Mesothelial cell of epicardium (in vitro differentiated cells): ENCODE measurements at regions not wholly inside any gene's neighbourhood (a gene's known extent, or its start where the extent isn't known, plus 50 kb on each side); places are given as distances from the start of the nearest gene placed in this dataset.

ENCODE experiments used
- DNase-seq, 2 experiments: peaks; one replicate each; pipeline ENCODE4 v3.0.0; 2021; ENCODE audit warnings: low spot score in 2 of 2; ENCODE audit not compliant: unreplicated experiment in 2 of 2
- H3K27ac Mint-ChIP-seq: 2 replicates; pipeline ENCODE4 v1.8.0; 2021; ENCODE audit warnings: mixed read lengths
- H3K27me3 Mint-ChIP-seq: 2 replicates; pipeline ENCODE4 v1.8.0; 2021; ENCODE audit warnings: low read depth, mixed read lengths
- H3K36me3 Mint-ChIP-seq: 2 replicates; pipeline ENCODE4 v1.8.0; 2021; ENCODE audit warnings: mixed read lengths
- H3K4me1 Mint-ChIP-seq: 2 replicates; pipeline ENCODE4 v1.8.0; 2021; ENCODE audit warnings: mixed read lengths
- H3K4me3 Mint-ChIP-seq: 2 replicates; pipeline ENCODE4 v1.8.0; 2021; ENCODE audit warnings: mild to moderate bottlenecking, moderate library complexity, mixed read lengths
- H3K9me3 Mint-ChIP-seq: 2 replicates; pipeline ENCODE4 v1.8.0; 2021; ENCODE audit warnings: mixed read lengths
- CTCF ChIP-seq: fragments of 200-600 bp; sonication (generic); IDR thresholded peaks from one replicate; pipeline ENCODE4 v1.5.0; 2021; ENCODE audit warnings: antibody characterized with exemption; ENCODE audit not compliant: unreplicated experiment

GRCh38 chr7:156128496-156128895, 316.2 kb upstream of the SHH start:
- H3K9me3 Mint-ChIP-seq = peaks cover 6% of the 10 kb centered on the region
- H3K4me1 Mint-ChIP-seq = no peaks in the 10 kb centered on the region

GRCh38 chr7:156127166-156128134, 315.2 kb upstream of the SHH start:
- no peak for TF ChIP-seq CTCF
- Mint-ChIP-seq H3K36me3 (no peaks in the 10 kb centered on the region), H3K27me3 (peaks cover 7% of the 10 kb centered on the region), H3K4me1 (no peaks in the 10 kb centered on the region), H3K27ac (no peak overlapping the region), H3K4me3 (no peak overlapping the region), H3K9me3 (no peaks in the 10 kb centered on the region)
- DNase-seq = no peak

More at GRCh38 chr7:156128496-156128895, 316.2 kb upstream of the SHH start:
- Mint-ChIP-seq H3K36me3 (no peaks in the 10 kb centered on the region), H3K4me3 (no peak overlapping the region), H3K27me3 (peaks cover 7% of the 10 kb centered on the region), H3K27ac (no peak overlapping the region)
- no peak for TF ChIP-seq CTCF
- DNase-seq = no peak

- no peak overlapping the region for H3K4me3 Mint-ChIP-seq
- no peak for DNase-seq
- no peak for TF ChIP-seq CTCF
- H3K27me3 Mint-ChIP-seq = peaks cover 8% of the 10 kb centered on the region
- no peaks in the 10 kb centered on the region for H3K36me3 Mint-ChIP-seq
- no peaks in the 10 kb centered on the region for H3K9me3 Mint-ChIP-seq
- H3K4me1 Mint-ChIP-seq = no peaks in the 10 kb centered on the region
- no peak overlapping the region for H3K27ac Mint-ChIP-seq
Observed at GRCh38 chr7:156125841-156126730, 313.8 kb upstream of the SHH start.

GRCh38 chr7:156124356-156124755, 312.1 kb upstream of the SHH start:
- H3K27me3 Mint-ChIP-seq = peaks cover 13% of the 10 kb centered on the region
- H3K4me3 Mint-ChIP-seq = no peak overlapping the region

More at GRCh38 chr7:156124356-156124755, 312.1 kb upstream of the SHH start:
- Mint-ChIP-seq H3K9me3 (no peaks in the 10 kb centered on the region), H3K36me3 (no peaks in the 10 kb centered on the region), H3K27ac (no peak overlapping the region), H3K4me1 (no peaks in the 10 kb centered on the region)
- no peak for TF ChIP-seq CTCF
- no peak for DNase-seq
